Endodermal cell (in vitro differentiated cells): ENCODE measurements at regions not wholly inside any gene's neighbourhood (a gene's known extent, or its start where the extent isn't known, plus 50 kb on each side); places are given as distances from the start of the nearest gene placed in this dataset.

ENCODE experiments used
- DNase-seq: peaks from one replicate; pipeline ENCODE4 v3.0.0-alpha.2; 2017
- H3K27ac ChIP-seq: 2 replicates; pipeline ENCODE4 v1.5.1; 2013; ENCODE audit warnings: mild to moderate bottlenecking, low read depth, low read length, moderate library complexity
- H3K27me3 ChIP-seq: 2 replicates; pipeline ENCODE4 v1.6.1; 2013; ENCODE audit warnings: mild to moderate bottlenecking, low read length, moderate library complexity; ENCODE audit not compliant: insufficient read depth, control insufficient read depth, poor library complexity, severe bottlenecking
- H3K36me3 ChIP-seq: 2 replicates; pipeline ENCODE4 v1.7.0; 2013; ENCODE audit warnings: mild to moderate bottlenecking, low read length, moderate library complexity; ENCODE audit not compliant: control insufficient read depth, insufficient read depth
- H3K4me1 ChIP-seq: one replicate; pipeline ENCODE4 v1.7.0; 2013; ENCODE audit warnings: low read length; ENCODE audit not compliant: control insufficient read depth, insufficient read depth
- H3K4me3 ChIP-seq: 2 replicates; pipeline ENCODE4 v1.5.1; 2013; ENCODE audit warnings: mild to moderate bottlenecking, low read length, moderate library complexity
- H3K9ac ChIP-seq: 2 replicates; pipeline ENCODE4 v1.6.1; 2013; ENCODE audit warnings: mild to moderate bottlenecking, low read length, moderate library complexity; ENCODE audit not compliant: poor library complexity, severe bottlenecking; ENCODE audit errors: extremely low read depth
- H3K9me3 ChIP-seq: 2 replicates; pipeline ENCODE4 v1.6.1; 2013; ENCODE audit warnings: mild to moderate bottlenecking, low read length, moderate library complexity; ENCODE audit not compliant: control insufficient read depth
- H3K27ac Mint-ChIP-seq: 2 replicates; pipeline ENCODE4 v1.8.0; 2020; ENCODE audit warnings: mixed read lengths
- H3K27me3 Mint-ChIP-seq: 2 replicates; pipeline ENCODE4 v1.8.0; 2021; ENCODE audit warnings: mild to moderate bottlenecking, mixed read lengths; ENCODE audit not compliant: insufficient read depth
- H3K36me3 Mint-ChIP-seq: 2 replicates; pipeline ENCODE4 v1.8.0; 2020; ENCODE audit warnings: low read depth, mixed read lengths
- H3K4me1 Mint-ChIP-seq: 2 replicates; pipeline ENCODE4 v1.8.0; 2020; ENCODE audit warnings: mixed read lengths
- H3K4me3 Mint-ChIP-seq: 2 replicates; pipeline ENCODE4 v1.8.0; 2020; ENCODE audit warnings: mild to moderate bottlenecking, moderate library complexity, mixed read lengths
- H3K9me3 Mint-ChIP-seq: 2 replicates; pipeline ENCODE4 v1.8.0; 2020; ENCODE audit warnings: mild to moderate bottlenecking, mixed read lengths
- WGBS, 2 experiments: methylation state at CpG; one replicate each; pipeline versions ENCODE4 v1.1.5 to v1.1.7; 2013; ENCODE audit warnings: missing lambda C conversion rate in 2 of 2, mixed read lengths in 1 of 2; ENCODE audit not compliant: insufficient coverage in 1 of 2, insufficient read length in 1 of 2; 5-methylcytosine and 5-hydroxymethylcytosine counted together
- TF ChIP-seq, protein P1 (sequence below): fragments of 200-600 bp; sonication (generic); conservative IDR thresholded peaks from 2 replicates; pipeline ENCODE4 v1.5.0; 2021; ENCODE audit warnings: antibody characterized with exemption, mild to moderate bottlenecking

DNA sequence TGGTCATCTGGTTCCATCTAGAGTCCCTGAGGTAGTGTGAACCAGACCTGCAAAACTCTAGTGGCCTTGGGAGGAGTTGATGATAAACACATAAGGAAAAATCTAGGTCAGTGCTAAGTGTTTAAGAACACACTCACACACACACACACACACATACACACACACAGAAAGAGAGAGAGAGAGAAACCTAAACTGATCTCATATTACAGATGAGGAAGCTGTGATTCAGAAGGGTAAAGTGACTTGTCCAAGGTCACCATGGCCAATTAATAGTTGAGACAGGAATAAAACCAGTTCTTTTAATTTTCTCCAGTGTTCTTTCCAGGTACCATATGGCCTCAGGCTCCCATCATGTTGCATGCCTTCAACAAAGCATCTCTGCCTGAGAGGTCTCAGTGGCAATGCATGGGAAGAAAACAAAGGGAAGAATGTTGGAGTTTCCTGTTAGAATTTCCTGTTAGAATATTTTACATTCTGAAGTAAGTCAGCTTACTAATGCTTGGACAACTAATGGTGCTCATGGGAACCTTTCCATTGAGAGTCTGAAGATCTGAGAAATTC lies 77.3 kb upstream of the TSPAN2 start:
- Histone ChIP-seq H3K4me3 (no peak overlapping the region), H3K27me3 (no peaks in the 10 kb centered on the region), H3K36me3 (no peaks in the 10 kb centered on the region), H3K27ac (no peak overlapping the region), H3K9me3 (no peaks in the 10 kb centered on the region), H3K9ac (no peak overlapping the region), H3K4me1 (no peaks in the 10 kb centered on the region)
- TF ChIP-seq, protein P1, sequence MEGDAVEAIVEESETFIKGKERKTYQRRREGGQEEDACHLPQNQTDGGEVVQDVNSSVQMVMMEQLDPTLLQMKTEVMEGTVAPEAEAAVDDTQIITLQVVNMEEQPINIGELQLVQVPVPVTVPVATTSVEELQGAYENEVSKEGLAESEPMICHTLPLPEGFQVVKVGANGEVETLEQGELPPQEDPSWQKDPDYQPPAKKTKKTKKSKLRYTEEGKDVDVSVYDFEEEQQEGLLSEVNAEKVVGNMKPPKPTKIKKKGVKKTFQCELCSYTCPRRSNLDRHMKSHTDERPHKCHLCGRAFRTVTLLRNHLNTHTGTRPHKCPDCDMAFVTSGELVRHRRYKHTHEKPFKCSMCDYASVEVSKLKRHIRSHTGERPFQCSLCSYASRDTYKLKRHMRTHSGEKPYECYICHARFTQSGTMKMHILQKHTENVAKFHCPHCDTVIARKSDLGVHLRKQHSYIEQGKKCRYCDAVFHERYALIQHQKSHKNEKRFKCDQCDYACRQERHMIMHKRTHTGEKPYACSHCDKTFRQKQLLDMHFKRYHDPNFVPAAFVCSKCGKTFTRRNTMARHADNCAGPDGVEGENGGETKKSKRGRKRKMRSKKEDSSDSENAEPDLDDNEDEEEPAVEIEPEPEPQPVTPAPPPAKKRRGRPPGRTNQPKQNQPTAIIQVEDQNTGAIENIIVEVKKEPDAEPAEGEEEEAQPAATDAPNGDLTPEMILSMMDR = no peak
- Mint-ChIP-seq H3K4me3 (no peak overlapping the region), H3K9me3 (no peaks in the 10 kb centered on the region), H3K27me3 (no peaks in the 10 kb centered on the region), H3K36me3 (no peaks in the 10 kb centered on the region), H3K27ac (no peak overlapping the region), H3K4me1 (peaks cover 8% of the 10 kb centered on the region)
- DNase-seq = no peak

DNA sequence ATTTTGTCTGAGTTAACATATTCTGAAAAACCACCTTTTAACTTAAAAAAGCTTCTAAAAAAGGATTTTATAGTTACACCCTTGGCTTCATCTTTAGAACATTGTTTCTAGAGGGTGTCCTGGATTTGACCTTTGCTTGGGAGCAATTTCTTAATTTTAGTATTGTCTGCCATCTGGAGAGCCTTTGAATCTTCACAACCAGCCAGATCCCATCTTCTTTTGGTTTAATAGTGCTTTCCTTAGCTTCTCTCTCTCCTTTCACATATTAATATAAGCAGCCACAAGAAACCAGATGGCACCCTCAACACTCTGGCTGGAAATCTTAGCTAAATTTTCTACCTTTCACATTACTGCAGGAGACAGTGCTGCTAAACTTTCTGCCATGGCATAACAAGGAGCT lies 76.5 kb upstream of the TSPAN2 start:
- Histone ChIP-seq H3K9me3 (no peaks in the 10 kb centered on the region), H3K9ac (no peak overlapping the region), H3K27ac (no peak overlapping the region), H3K36me3 (no peaks in the 10 kb centered on the region), H3K4me3 (no peak overlapping the region), H3K4me1 (no peaks in the 10 kb centered on the region), H3K27me3 (no peaks in the 10 kb centered on the region)
- H3K9me3 Mint-ChIP-seq = no peaks in the 10 kb centered on the region
- H3K36me3 Mint-ChIP-seq = no peaks in the 10 kb centered on the region
- no peak for DNase-seq
- TF ChIP-seq, protein P1 = no peak
- no peak overlapping the region for H3K27ac Mint-ChIP-seq
- H3K27me3 Mint-ChIP-seq = no peaks in the 10 kb centered on the region
- no peak overlapping the region for H3K4me3 Mint-ChIP-seq
- H3K4me1 Mint-ChIP-seq = peaks cover 8% of the 10 kb centered on the region

DNA sequence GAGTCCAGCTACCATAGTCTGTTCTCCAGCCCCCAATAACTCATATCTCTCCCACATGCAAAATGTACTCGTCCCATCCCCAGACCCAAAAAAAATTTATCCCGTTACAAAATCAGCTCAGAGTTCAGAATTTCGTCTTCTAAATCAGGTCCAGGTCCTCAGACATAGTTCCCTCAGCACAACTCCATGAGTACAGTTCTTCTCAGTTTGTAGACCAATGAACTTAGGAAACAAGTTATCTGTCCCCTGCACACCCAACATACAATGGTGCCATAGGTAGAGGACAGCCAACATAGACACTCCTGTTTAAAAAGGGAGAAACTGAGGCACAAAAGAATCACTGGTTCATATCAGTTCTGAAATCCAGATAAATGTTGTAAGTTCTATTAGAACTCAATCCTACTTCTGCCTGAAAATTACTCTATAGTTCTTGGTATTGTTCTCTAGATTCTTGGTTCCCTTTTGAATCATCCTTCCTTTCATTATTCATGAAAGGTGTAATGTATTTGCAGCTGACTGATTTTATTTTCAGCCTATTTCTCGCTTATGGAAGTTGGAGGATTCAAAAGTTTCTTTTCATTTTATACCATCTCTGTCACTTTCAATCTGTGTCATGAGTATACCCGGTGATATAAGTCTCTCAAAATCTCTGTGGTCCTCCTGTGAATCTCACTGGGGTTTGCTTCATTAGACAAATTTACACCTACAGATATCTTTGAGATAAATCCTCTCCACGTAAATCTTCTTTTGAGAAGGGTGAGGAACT lies 75.8 kb upstream of the TSPAN2 start:
- Histone ChIP-seq H3K4me1 (no peaks in the 10 kb centered on the region), H3K36me3 (no peaks in the 10 kb centered on the region), H3K27me3 (no peaks in the 10 kb centered on the region), H3K27ac (no peak overlapping the region), H3K4me3 (no peak overlapping the region), H3K9ac (no peak overlapping the region), H3K9me3 (no peaks in the 10 kb centered on the region)
- WGBS, 2 experiments = 92 to 93% methylated on average over 3 to 5 of the region's 6 CpGs
- Mint-ChIP-seq H3K9me3 (no peaks in the 10 kb centered on the region), H3K27ac (no peak overlapping the region), H3K27me3 (no peaks in the 10 kb centered on the region), H3K36me3 (no peaks in the 10 kb centered on the region), H3K4me3 (no peak overlapping the region), H3K4me1 (peaks cover 4% of the 10 kb centered on the region)
- DNase-seq = no peak
- TF ChIP-seq, protein P1 = no peak
